ENCODE measurements at regions not wholly inside any gene's neighbourhood (a gene's known extent, or its start where the extent isn't known, plus 50 kb on each side); places are given as distances from the start of the nearest gene placed in this dataset.
"Not testable (repeated sequence)": the region's sequence is repeated elsewhere in the genome, so short reads cannot be mapped to it uniquely, and the experiment has no call there.

GRCh38 chr11:87455180-87455579, 417.4 kb downstream of the TMEM135 start:
- Histone ChIP-seq H3K27me3 (ENCODE audit: control insufficient read depth, insufficient read depth, low read length) (no peaks in the 10 kb centered on the region), H3K4me1 (ENCODE audit: control insufficient read depth, insufficient read depth, low read length) (no peaks in the 10 kb centered on the region), H3K9me3 (ENCODE audit: control insufficient read depth, insufficient read depth, low read length) (no peaks in the 10 kb centered on the region), H3K4me3 (ENCODE audit: low read length) (no peak overlapping the region), H3K27ac (ENCODE audit: low read length) (no peak overlapping the region), H3K36me3 (ENCODE audit: control insufficient read depth, insufficient read depth, low read length) (no peaks in the 10 kb centered on the region)
- intact Hi-C loops (cut with micrococcal nuclease), result no loop called here
- ATAC-seq, result no peak
- H3K4me3 Mint-ChIP-seq, result no peak overlapping the region
- WGBS (ENCODE audit: insufficient coverage), result 79% methylated on average over 1 of the region's 3 CpGs
- no peaks in the 10 kb centered on the region for H3K4me1 Mint-ChIP-seq
- H3K27ac Mint-ChIP-seq, result no peak overlapping the region
- H3K36me3 Mint-ChIP-seq, result no peaks in the 10 kb centered on the region
- H3K27me3 Mint-ChIP-seq (ENCODE audit: low read depth in 2 of 2), result no peaks in the 10 kb centered on the region
- H3K9me3 Mint-ChIP-seq, result no peaks in the 10 kb centered on the region
- DNase-seq, result no peak
- TF ChIP-seq, protein P1, sequence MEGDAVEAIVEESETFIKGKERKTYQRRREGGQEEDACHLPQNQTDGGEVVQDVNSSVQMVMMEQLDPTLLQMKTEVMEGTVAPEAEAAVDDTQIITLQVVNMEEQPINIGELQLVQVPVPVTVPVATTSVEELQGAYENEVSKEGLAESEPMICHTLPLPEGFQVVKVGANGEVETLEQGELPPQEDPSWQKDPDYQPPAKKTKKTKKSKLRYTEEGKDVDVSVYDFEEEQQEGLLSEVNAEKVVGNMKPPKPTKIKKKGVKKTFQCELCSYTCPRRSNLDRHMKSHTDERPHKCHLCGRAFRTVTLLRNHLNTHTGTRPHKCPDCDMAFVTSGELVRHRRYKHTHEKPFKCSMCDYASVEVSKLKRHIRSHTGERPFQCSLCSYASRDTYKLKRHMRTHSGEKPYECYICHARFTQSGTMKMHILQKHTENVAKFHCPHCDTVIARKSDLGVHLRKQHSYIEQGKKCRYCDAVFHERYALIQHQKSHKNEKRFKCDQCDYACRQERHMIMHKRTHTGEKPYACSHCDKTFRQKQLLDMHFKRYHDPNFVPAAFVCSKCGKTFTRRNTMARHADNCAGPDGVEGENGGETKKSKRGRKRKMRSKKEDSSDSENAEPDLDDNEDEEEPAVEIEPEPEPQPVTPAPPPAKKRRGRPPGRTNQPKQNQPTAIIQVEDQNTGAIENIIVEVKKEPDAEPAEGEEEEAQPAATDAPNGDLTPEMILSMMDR (IDR thresholded peaks at IDR 0.05), result no peak

GRCh38 chr11:87454241-87454640, 416.5 kb downstream of the TMEM135 start:
- no peaks in the 10 kb centered on the region for H3K4me1 Mint-ChIP-seq
- WGBS (ENCODE audit: insufficient coverage), result 0% methylated on average over 1 of the region's 1 CpG
- no peak for DNase-seq
- H3K36me3 Mint-ChIP-seq, result no peaks in the 10 kb centered on the region
- H3K27ac Mint-ChIP-seq, result no peak overlapping the region
- H3K27me3 Mint-ChIP-seq (ENCODE audit: low read depth in 2 of 2), result no peaks in the 10 kb centered on the region
- Histone ChIP-seq H3K27me3 (ENCODE audit: control insufficient read depth, insufficient read depth, low read length) (no peaks in the 10 kb centered on the region), H3K4me3 (ENCODE audit: low read length) (no peak overlapping the region), H3K36me3 (ENCODE audit: control insufficient read depth, insufficient read depth, low read length) (no peaks in the 10 kb centered on the region), H3K4me1 (ENCODE audit: control insufficient read depth, insufficient read depth, low read length) (no peaks in the 10 kb centered on the region), H3K27ac (ENCODE audit: low read length) (no peak overlapping the region), H3K9me3 (ENCODE audit: control insufficient read depth, insufficient read depth, low read length) (no peaks in the 10 kb centered on the region)
- H3K4me3 Mint-ChIP-seq, result no peak overlapping the region
- no peak for ATAC-seq
- TF ChIP-seq, protein P1 (IDR thresholded peaks at IDR 0.05), result no peak
- intact Hi-C loops (cut with micrococcal nuclease), result no loop called here
- H3K9me3 Mint-ChIP-seq, result no peaks in the 10 kb centered on the region

DNA sequence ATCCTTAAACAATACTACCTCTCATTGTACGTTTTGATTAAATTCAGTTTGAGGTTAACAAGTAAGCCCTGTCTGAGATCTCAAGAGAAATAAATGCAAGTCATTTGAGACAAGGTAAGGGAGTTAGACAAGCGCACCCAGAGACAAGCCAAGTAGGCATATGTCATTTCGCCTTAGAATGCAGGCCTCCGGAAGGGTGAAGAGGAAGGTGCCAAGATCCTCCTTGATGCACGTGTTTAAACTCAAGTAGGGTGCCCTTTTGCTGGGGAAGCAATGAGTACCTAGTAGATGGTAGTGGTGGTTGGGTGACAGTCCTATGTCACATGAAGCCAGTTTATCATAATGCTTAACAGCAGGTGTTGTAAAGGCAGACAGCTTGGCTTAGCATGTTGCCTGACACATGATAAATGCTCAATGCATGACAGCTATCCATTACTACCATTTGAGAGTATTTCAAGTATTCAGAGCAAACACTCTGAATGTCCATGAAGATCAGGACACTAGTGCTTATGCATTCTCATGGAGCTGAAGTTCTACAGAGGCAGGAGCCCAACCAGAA, 415.9 kb downstream of the TMEM135 start:
- DNase-seq, result no peak
- no peak overlapping the region for H3K4me3 ChIP-seq (ENCODE audit: low read length)
- no peaks in the 10 kb centered on the region for H3K4me1 ChIP-seq (ENCODE audit: control insufficient read depth, insufficient read depth, low read length)
- WGBS (ENCODE audit: insufficient coverage), result 78% methylated on average over 5 of the region's 5 CpGs
- H3K27ac ChIP-seq (ENCODE audit: low read length), result no peak overlapping the region
- no peaks in the 10 kb centered on the region for H3K9me3 ChIP-seq (ENCODE audit: control insufficient read depth, insufficient read depth, low read length)
- Mint-ChIP-seq H3K36me3 (no peaks in the 10 kb centered on the region), H3K9me3 (no peaks in the 10 kb centered on the region), H3K27me3 (ENCODE audit: low read depth in 2 of 2) (no peaks in the 10 kb centered on the region), H3K4me3 (no peak overlapping the region), H3K4me1 (no peaks in the 10 kb centered on the region), H3K27ac (no peak overlapping the region)
- intact Hi-C loops (cut with micrococcal nuclease), result no loop called here
- H3K36me3 ChIP-seq (ENCODE audit: control insufficient read depth, insufficient read depth, low read length), result no peaks in the 10 kb centered on the region
- no peaks in the 10 kb centered on the region for H3K27me3 ChIP-seq (ENCODE audit: control insufficient read depth, insufficient read depth, low read length)
- ATAC-seq, result no peak
- TF ChIP-seq, protein P1 (IDR thresholded peaks at IDR 0.05), result no peak

DNA sequence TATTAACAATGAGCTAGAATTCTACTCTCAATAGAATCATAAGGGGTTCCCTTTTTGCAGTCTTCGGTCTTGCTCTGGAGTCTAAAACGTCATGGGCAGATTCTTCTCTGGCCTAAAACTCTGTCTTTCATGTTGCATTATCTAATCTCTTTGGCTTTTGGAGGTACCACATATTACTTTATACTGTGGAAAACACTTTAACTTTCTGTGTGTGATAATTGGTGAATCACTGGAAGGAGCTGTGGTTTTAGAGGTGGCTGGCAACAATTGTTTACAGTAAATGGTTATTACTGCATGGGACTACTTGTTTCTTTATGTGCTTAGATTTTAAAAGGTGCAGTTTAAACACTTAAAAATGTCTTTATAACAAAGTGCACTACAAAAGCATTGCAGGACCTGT, 414.3 kb downstream of the TMEM135 start:
- H3K27ac Mint-ChIP-seq; H3K4me3 Mint-ChIP-seq; H3K4me1 Mint-ChIP-seq; H3K9me3 Mint-ChIP-seq; intact Hi-C loops (cut with micrococcal nuclease); ATAC-seq; H3K27me3 Mint-ChIP-seq (ENCODE audit: low read depth in 2 of 2); H3K9me3 ChIP-seq (ENCODE audit: control insufficient read depth, insufficient read depth, low read length); H3K4me1 ChIP-seq (ENCODE audit: control insufficient read depth, insufficient read depth, low read length); H3K36me3 Mint-ChIP-seq; H3K36me3 ChIP-seq (ENCODE audit: control insufficient read depth, insufficient read depth, low read length); H3K27me3 ChIP-seq (ENCODE audit: control insufficient read depth, insufficient read depth, low read length); DNase-seq; H3K27ac ChIP-seq (ENCODE audit: low read length); H3K4me3 ChIP-seq (ENCODE audit: low read length): not testable (repeated sequence)
- WGBS (ENCODE audit: insufficient coverage), result 67% methylated on average over 2 of the region's 2 CpGs

All from natural killer cell (primary cell).